WTC11 (cell line): ENCODE measurements at regions not wholly inside any gene's neighbourhood (a gene's known extent, or its start where the extent isn't known, plus 50 kb on each side); places are given as distances from the start of the nearest gene placed in this dataset.

Experiments
- CBFB ChIP-seq: sonication (generic); formaldehyde crosslinking; IDR thresholded peaks from 2 replicates; pipeline ENCODE4 v1.8.1; 2022; ENCODE audit warnings: mild to moderate bottlenecking, low read depth, missing genetic modification reagents
- TP53 ChIP-seq: sonication (generic); formaldehyde crosslinking; IDR thresholded peaks from 2 replicates; pipeline ENCODE4 v1.8.1; 2023; ENCODE audit warnings: mild to moderate bottlenecking, missing genetic modification reagents
- ZNF138 ChIP-seq: sonication (generic); formaldehyde crosslinking; conservative IDR thresholded peaks from 2 replicates; pipeline ENCODE4 v1.8.1; 2022; ENCODE audit warnings: mild to moderate bottlenecking, moderate library complexity, missing genetic modification reagents
- ZNF671 ChIP-seq: fragments of 250-450 bp; sonication (Bioruptor Pico); IDR thresholded peaks from 2 replicates; pipeline ENCODE4 v1.8.0; 2021; ENCODE audit warnings: mild to moderate bottlenecking
- TF ChIP-seq, protein P1 (sequence below): sonication (generic); formaldehyde crosslinking; IDR thresholded peaks from 2 replicates; pipeline ENCODE4 v1.8.0; 2022; ENCODE audit warnings: mild to moderate bottlenecking, missing genetic modification reagents
- TF ChIP-seq, protein P2 (sequence below): fragments of 200-600 bp; IDR thresholded peaks from 2 replicates; pipeline ENCODE4 v1.8.0; 2022; ENCODE audit warnings: antibody characterized with exemption
- TF ChIP-seq, protein P3 (sequence below): sonication (generic); formaldehyde crosslinking; IDR thresholded peaks from 2 replicates; pipeline ENCODE4 v1.8.1; 2023; ENCODE audit warnings: mild to moderate bottlenecking, missing genetic modification reagents, moderate library complexity
- TF ChIP-seq, protein P4 (sequence below): sonication (generic); formaldehyde crosslinking; IDR thresholded peaks from 2 replicates; pipeline ENCODE4 v1.8.0; 2022; ENCODE audit warnings: mild to moderate bottlenecking, missing genetic modification reagents
- TF ChIP-seq, protein P5 (sequence below): sonication (generic); formaldehyde crosslinking; conservative IDR thresholded peaks from 2 replicates; pipeline ENCODE4 v1.8.1; 2022; ENCODE audit warnings: mild to moderate bottlenecking, missing genetic modification reagents
- TF ChIP-seq, protein P6 (sequence below): sonication (generic); formaldehyde crosslinking; conservative IDR thresholded peaks from 2 replicates; pipeline ENCODE4 v1.8.1; 2023; ENCODE audit warnings: mild to moderate bottlenecking, low read depth, missing genetic modification reagents, moderate library complexity
- TF ChIP-seq, protein P7 (sequence below): sonication (generic); formaldehyde crosslinking; IDR thresholded peaks from 2 replicates; pipeline ENCODE4 v1.8.0; 2023; ENCODE audit warnings: missing genetic modification reagents

DNA sequence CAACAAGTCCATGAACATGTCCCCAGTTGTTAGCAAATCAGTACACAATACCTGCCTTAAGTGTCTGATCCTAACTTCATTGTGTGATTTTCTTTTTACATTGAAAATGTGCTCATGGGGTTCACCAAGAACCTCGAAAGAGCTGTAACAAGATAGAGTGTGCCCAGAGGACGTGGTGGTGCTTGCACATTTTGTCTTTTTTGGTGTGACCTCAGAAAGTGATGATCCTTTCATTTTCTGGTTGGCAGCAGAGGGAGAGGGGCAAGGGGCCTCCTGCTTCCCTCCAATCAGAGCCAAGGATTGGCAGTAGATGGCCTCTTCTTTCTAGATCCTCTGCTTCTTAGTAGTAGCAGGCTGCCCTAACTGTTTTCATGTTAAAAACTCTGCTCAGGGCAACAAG lies 176.4 kb downstream of the OPA1 start:
- TF ChIP-seq, protein P1, sequence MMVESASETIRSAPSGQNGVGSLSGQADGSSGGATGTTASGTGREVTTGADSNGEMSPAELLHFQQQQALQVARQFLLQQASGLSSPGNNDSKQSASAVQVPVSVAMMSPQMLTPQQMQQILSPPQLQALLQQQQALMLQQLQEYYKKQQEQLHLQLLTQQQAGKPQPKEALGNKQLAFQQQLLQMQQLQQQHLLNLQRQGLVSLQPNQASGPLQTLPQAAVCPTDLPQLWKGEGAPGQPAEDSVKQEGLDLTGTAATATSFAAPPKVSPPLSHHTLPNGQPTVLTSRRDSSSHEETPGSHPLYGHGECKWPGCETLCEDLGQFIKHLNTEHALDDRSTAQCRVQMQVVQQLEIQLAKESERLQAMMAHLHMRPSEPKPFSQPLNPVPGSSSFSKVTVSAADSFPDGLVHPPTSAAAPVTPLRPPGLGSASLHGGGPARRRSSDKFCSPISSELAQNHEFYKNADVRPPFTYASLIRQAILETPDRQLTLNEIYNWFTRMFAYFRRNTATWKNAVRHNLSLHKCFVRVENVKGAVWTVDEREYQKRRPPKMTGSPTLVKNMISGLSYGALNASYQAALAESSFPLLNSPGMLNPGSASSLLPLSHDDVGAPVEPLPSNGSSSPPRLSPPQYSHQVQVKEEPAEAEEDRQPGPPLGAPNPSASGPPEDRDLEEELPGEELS = no peak
- TF ChIP-seq, protein P2, sequence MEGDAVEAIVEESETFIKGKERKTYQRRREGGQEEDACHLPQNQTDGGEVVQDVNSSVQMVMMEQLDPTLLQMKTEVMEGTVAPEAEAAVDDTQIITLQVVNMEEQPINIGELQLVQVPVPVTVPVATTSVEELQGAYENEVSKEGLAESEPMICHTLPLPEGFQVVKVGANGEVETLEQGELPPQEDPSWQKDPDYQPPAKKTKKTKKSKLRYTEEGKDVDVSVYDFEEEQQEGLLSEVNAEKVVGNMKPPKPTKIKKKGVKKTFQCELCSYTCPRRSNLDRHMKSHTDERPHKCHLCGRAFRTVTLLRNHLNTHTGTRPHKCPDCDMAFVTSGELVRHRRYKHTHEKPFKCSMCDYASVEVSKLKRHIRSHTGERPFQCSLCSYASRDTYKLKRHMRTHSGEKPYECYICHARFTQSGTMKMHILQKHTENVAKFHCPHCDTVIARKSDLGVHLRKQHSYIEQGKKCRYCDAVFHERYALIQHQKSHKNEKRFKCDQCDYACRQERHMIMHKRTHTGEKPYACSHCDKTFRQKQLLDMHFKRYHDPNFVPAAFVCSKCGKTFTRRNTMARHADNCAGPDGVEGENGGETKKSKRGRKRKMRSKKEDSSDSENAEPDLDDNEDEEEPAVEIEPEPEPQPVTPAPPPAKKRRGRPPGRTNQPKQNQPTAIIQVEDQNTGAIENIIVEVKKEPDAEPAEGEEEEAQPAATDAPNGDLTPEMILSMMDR = no peak
- TF ChIP-seq ZNF671 (no peak), CBFB (no peak), TP53 (CRISPR knock-in tag) (no peak), ZNF138 (CRISPR knock-in tag) (no peak)
- TF ChIP-seq, protein P3, sequence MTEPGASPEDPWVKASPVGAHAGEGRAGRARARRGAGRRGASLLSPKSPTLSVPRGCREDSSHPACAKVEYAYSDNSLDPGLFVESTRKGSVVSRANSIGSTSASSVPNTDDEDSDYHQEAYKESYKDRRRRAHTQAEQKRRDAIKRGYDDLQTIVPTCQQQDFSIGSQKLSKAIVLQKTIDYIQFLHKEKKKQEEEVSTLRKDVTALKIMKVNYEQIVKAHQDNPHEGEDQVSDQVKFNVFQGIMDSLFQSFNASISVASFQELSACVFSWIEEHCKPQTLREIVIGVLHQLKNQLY (CRISPR knock-in tag) = no peak
- TF ChIP-seq, protein P4, sequence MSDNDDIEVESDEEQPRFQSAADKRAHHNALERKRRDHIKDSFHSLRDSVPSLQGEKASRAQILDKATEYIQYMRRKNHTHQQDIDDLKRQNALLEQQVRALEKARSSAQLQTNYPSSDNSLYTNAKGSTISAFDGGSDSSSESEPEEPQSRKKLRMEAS (CRISPR knock-in tag) = no peak
- TF ChIP-seq, protein P5, sequence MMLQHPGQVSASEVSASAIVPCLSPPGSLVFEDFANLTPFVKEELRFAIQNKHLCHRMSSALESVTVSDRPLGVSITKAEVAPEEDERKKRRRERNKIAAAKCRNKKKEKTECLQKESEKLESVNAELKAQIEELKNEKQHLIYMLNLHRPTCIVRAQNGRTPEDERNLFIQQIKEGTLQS = no peak
- TF ChIP-seq, protein P6, sequence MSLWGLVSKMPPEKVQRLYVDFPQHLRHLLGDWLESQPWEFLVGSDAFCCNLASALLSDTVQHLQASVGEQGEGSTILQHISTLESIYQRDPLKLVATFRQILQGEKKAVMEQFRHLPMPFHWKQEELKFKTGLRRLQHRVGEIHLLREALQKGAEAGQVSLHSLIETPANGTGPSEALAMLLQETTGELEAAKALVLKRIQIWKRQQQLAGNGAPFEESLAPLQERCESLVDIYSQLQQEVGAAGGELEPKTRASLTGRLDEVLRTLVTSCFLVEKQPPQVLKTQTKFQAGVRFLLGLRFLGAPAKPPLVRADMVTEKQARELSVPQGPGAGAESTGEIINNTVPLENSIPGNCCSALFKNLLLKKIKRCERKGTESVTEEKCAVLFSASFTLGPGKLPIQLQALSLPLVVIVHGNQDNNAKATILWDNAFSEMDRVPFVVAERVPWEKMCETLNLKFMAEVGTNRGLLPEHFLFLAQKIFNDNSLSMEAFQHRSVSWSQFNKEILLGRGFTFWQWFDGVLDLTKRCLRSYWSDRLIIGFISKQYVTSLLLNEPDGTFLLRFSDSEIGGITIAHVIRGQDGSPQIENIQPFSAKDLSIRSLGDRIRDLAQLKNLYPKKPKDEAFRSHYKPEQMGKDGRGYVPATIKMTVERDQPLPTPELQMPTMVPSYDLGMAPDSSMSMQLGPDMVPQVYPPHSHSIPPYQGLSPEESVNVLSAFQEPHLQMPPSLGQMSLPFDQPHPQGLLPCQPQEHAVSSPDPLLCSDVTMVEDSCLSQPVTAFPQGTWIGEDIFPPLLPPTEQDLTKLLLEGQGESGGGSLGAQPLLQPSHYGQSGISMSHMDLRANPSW (CRISPR knock-in tag) = no peak
- TF ChIP-seq, protein P7, sequence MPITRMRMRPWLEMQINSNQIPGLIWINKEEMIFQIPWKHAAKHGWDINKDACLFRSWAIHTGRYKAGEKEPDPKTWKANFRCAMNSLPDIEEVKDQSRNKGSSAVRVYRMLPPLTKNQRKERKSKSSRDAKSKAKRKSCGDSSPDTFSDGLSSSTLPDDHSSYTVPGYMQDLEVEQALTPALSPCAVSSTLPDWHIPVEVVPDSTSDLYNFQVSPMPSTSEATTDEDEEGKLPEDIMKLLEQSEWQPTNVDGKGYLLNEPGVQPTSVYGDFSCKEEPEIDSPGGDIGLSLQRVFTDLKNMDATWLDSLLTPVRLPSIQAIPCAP (CRISPR knock-in tag) = no peak
